HepG2 (cell line): ENCODE measurements at regions not wholly inside any gene's neighbourhood (a gene's known extent, or its start where the extent isn't known, plus 50 kb on each side); places are given as distances from the start of the nearest gene placed in this dataset.

Experiments used
- ATAC-seq: fragments of 200-7000 bp; cut with Tn5 transposase; 3 replicates; pipeline ENCODE4 v1.9.1; 2020; ENCODE audit warnings: mild to moderate bottlenecking, moderate library complexity
- BruUV-seq: library from RNA; stranded (reverse); fragments of 400-500 nt; replicated peaks from 2 replicates; lab custom pipeline; 2021; lab: Mats Ljungman, UMichigan
- CTCF ChIA-PET: fragments of 300-600 bp; formaldehyde crosslinking; extraction: SDS; loops from one replicate; lab custom pipeline; 2021; ENCODE audit warnings: low total read pairs, inconsistent platforms, low intra/inter-chr PET ratio; lab: Yijun Ruan, JAX
- POLR2A ChIA-PET: fragments of 350-600 bp; sonication (Branson Sonifier 250); formaldehyde crosslinking; loops from one replicate; lab custom pipeline; 2020; ENCODE audit warnings: antibody characterized with exemption, inconsistent platforms; lab: Yijun Ruan, JAX
- DNase-seq: peaks from one replicate; pipeline ENCODE4 v3.0.0-alpha.2; 2015; ENCODE audit warnings: low spot score
- FAIRE-seq: peaks from 3 replicates; lab custom pipeline; 2011; peaks lifted over from hg19 to GRCh38; lab: Jason Lieb, UNC
- H2AFZ ChIP-seq: one replicate; pipeline ENCODE4 v1.6.1; 2011; ENCODE audit warnings: low read length, inconsistent platforms
- H3K27ac ChIP-seq: fragments of 300-600 bp; 3 replicates; pipeline ENCODE4 v1.8.0; 2011; ENCODE audit warnings: mixed run types, mild to moderate bottlenecking, mixed read lengths, low read length, inconsistent platforms; ENCODE audit not compliant: insufficient read depth; ENCODE audit errors: extremely low read length
- H3K27me3 ChIP-seq, 2 experiments: fragments of 200-600 bp in 1 of 2; 2 replicates in 1 of 2; 3 replicates in 1 of 2; pipeline versions ENCODE4 v1.6.0 to v1.8.0; 2011; ENCODE audit warnings: low read length in 2 of 2, mild to moderate bottlenecking in 2 of 2, moderate library complexity in 2 of 2, inconsistent platforms in 1 of 2; ENCODE audit not compliant: insufficient read depth in 2 of 2, control insufficient read depth in 1 of 2
- H3K36me3 ChIP-seq, 2 experiments: fragments of 200-600 bp in 1 of 2; replicated peaks in 1 of 2; 2 replicates in 1 of 2; 3 replicates in 1 of 2; pipeline versions ENCODE4 v1.5.1 to v1.8.0; 2011; ENCODE audit warnings: low read length in 2 of 2, inconsistent platforms in 1 of 2; ENCODE audit not compliant: insufficient read depth in 2 of 2, control insufficient read depth in 1 of 2
- H3K4me1 ChIP-seq: 2 replicates; pipeline ENCODE4 v1.5.1; 2012; ENCODE audit warnings: low read length, inconsistent platforms; ENCODE audit not compliant: insufficient read depth
- H3K4me2 ChIP-seq: 2 replicates; pipeline ENCODE4 v1.6.0; 2011; ENCODE audit warnings: low read depth, low read length, inconsistent platforms
- H3K4me3 ChIP-seq, 3 experiments: fragments of 200-600 bp in 1 of 3; sonication (generic), shearing (Covaris generic) in 1 of 3; replicated peaks in 1 of 3; 2 replicates each; pipeline ENCODE4 v1.5.1; 2011 to 2016; ENCODE audit warnings: low read length in 3 of 3, inconsistent platforms in 2 of 3, low read depth in 2 of 3, mild to moderate bottlenecking in 2 of 3, control low read depth in 1 of 3, mixed read lengths in 1 of 3; ENCODE audit not compliant: insufficient read depth in 1 of 3
- H3K79me2 ChIP-seq: one replicate; pipeline ENCODE4 v1.6.1; 2011; ENCODE audit warnings: low read length, inconsistent platforms; ENCODE audit not compliant: insufficient read depth
- H3K9ac ChIP-seq: 2 replicates; pipeline ENCODE4 v1.6.0; 2011; ENCODE audit warnings: mild to moderate bottlenecking, low read depth, low read length, inconsistent platforms; ENCODE audit not compliant: insufficient read depth
- H3K9me3 ChIP-seq: 2 replicates; pipeline ENCODE4 v1.5.1; 2012; ENCODE audit warnings: mild to moderate bottlenecking, low read length
- H4K20me1 ChIP-seq: 2 replicates; pipeline ENCODE4 v1.6.0; 2011; ENCODE audit warnings: inconsistent platforms, mild to moderate bottlenecking, low read length, moderate library complexity; ENCODE audit not compliant: insufficient read depth
- ARID2 ChIP-seq: sonication (generic); formaldehyde crosslinking; IDR thresholded peaks from 2 replicates; pipeline ENCODE4 v1.8.1; 2022; ENCODE audit warnings: mild to moderate bottlenecking, missing genetic modification reagents, borderline replicate concordance
- EEA1 ChIP-seq: sonication (generic); formaldehyde crosslinking; IDR thresholded peaks from 2 replicates; pipeline ENCODE4 v1.5.1; 2020; ENCODE audit warnings: mild to moderate bottlenecking, missing genetic modification reagents, borderline replicate concordance
- ESRRA ChIP-seq: sonication (generic); formaldehyde crosslinking; IDR thresholded peaks from 2 replicates; pipeline ENCODE4 v1.5.1; 2020; ENCODE audit warnings: mild to moderate bottlenecking, low read depth, missing genetic modification reagents
- JUNB ChIP-seq: sonication (generic); formaldehyde crosslinking; IDR thresholded peaks from 2 replicates; pipeline ENCODE4 v1.8.0; 2022; ENCODE audit warnings: missing genetic modification reagents, mild to moderate bottlenecking, borderline replicate concordance
- MAFG ChIP-seq: sonication (generic); formaldehyde crosslinking; IDR thresholded peaks from 2 replicates; pipeline ENCODE4 v1.5.1; 2020; ENCODE audit warnings: mild to moderate bottlenecking, missing genetic modification reagents
- NFATC3 ChIP-seq: sonication (generic); formaldehyde crosslinking; IDR thresholded peaks from 2 replicates; pipeline ENCODE4 v1.5.1; 2020; ENCODE audit warnings: mild to moderate bottlenecking, missing genetic modification reagents
- PAX8 ChIP-seq: sonication (generic); formaldehyde crosslinking; IDR thresholded peaks from 2 replicates; pipeline ENCODE4 v1.8.0; 2022; ENCODE audit warnings: mild to moderate bottlenecking, missing genetic modification reagents, borderline replicate concordance
- SAP130 ChIP-seq: IDR thresholded peaks from 2 replicates; pipeline ENCODE4 v1.6.1; 2016; ENCODE audit warnings: low read depth
- SP4 ChIP-seq: sonication (generic); formaldehyde crosslinking; IDR thresholded peaks from 2 replicates; pipeline ENCODE4 v1.8.1; 2023; ENCODE audit warnings: mild to moderate bottlenecking, missing genetic modification reagents
- TARDBP ChIP-seq: sonication (generic); formaldehyde crosslinking; IDR thresholded peaks from 2 replicates; pipeline ENCODE4 v1.8.0; 2022; ENCODE audit warnings: mild to moderate bottlenecking, missing genetic modification reagents
- ZFP82 ChIP-seq: sonication (generic); formaldehyde crosslinking; IDR thresholded peaks from 2 replicates; pipeline ENCODE4 v1.5.1; 2020; ENCODE audit warnings: mild to moderate bottlenecking, missing genetic modification reagents, borderline replicate concordance
- ZNF205 ChIP-seq: IDR thresholded peaks from 2 replicates; pipeline ENCODE4 v1.6.1; 2018; ENCODE audit warnings: missing biosample characterization, missing genetic modification reagents
- ZNF720 ChIP-seq: sonication (generic); formaldehyde crosslinking; IDR thresholded peaks from 2 replicates; pipeline ENCODE4 v1.4.0; 2020; ENCODE audit warnings: missing genetic modification reagents
- WGBS: methylation state at CpG from one replicate; pipeline ENCODE4 v1.1.6; 2017; ENCODE audit warnings: low lambda C conversion rate; 5-methylcytosine and 5-hydroxymethylcytosine counted together
- in situ Hi-C: cut with HindIII; loops from 2 replicates; pipeline ENCODE4 v1.10.0; 2017; ENCODE audit warnings: low pct_unique_long_range_greater_than_20kb; ENCODE audit not compliant: extremely low pct_ligation_motif_present
- intact Hi-C: fragments of 100-400 bp; cut with micrococcal nuclease; formaldehyde crosslinking; loops from one replicate; pipeline ENCODE4 v1.10.0; 2022; ENCODE audit not compliant: unreplicated experiment
- TF ChIP-seq, protein P1 (sequence below): sonication (generic); IDR thresholded peaks from 2 replicates; pipeline ENCODE4 v1.6.1; 2016; ENCODE audit warnings: low read depth, borderline replicate concordance
- TF ChIP-seq, protein P2 (sequence below), 2 experiments: fragments of 450-650 bp in 1 of 2; sonication (generic) in 1 of 2; formaldehyde crosslinking; IDR thresholded peaks; 2 replicates each; pipeline versions ENCODE4 v1.5.0 to v1.8.0; 2020 to 2022; ENCODE audit warnings: mild to moderate bottlenecking in 1 of 2, missing genetic modification reagents in 1 of 2
- TF ChIP-seq, protein P3 (sequence below): sonication (generic); formaldehyde crosslinking; IDR thresholded peaks from 2 replicates; pipeline ENCODE4 v1.4.0; 2020; ENCODE audit warnings: missing genetic modification reagents, mild to moderate bottlenecking, borderline replicate concordance
- TF ChIP-seq, protein P4 (sequence below): sonication (generic); formaldehyde crosslinking; IDR thresholded peaks from 2 replicates; pipeline ENCODE4 v1.8.0; 2022; ENCODE audit warnings: mild to moderate bottlenecking, missing genetic modification reagents, moderate library complexity

DNA sequence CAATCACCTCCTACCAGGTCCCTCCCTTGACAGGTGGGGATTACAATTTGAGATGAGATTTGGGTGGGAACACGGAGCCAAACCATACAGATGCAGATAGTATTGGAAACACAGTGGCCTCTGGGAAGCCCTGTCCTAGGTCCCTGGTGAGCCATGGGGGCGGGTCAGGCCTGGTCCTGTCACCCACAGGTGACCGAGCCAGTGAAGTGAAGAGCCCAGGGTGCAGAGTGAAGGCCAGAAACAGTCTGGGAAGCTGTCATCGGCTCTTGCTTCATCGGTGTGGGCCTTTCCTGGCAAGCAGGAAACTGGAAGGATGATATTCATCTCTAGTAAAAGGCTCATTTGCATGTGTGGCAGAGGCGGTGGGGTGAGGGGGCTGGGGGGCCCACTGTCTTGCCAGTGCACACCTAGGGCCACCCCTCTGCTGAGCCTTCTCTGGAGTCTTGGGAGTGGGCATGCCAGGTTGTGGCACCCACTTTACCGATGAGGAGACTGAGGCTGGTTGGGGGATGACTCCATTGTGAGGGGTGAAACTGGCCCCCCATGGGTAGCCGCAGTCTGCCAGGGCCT, 290.6 kb downstream of the NDUFA10 start:
- no peaks in the 10 kb centered on the region for H3K79me2 ChIP-seq
- in situ Hi-C loops = no loop called here
- intact Hi-C loops = no loop called here
- no peaks in the 10 kb centered on the region for H3K9me3 ChIP-seq
- DNase-seq (no peak), ATAC-seq (no peak), FAIRE-seq (no peak)
- H3K4me2 ChIP-seq = no peak overlapping the region
- BruUV-seq = no TSS peak
- no peaks in the 10 kb centered on the region for H3K36me3 ChIP-seq
- peaks cover 16 to 38% of the 10 kb centered on the region in 2 experiments for H3K27me3 ChIP-seq
- no peak overlapping the region for H3K9ac ChIP-seq
- H3K4me3 ChIP-seq = no peak overlapping the region
- ChIA-PET POLR2A (no interaction called here), CTCF (no interaction called here)
- no peak overlapping the region for H3K27ac ChIP-seq
- no peaks in the 10 kb centered on the region; the same call in 1 of the 2 replicates for H4K20me1 ChIP-seq
- no peaks in the 10 kb centered on the region for H3K4me1 ChIP-seq
- 47% methylated on average over 7 of the region's 8 CpGs for WGBS
- H2AFZ ChIP-seq = no peak overlapping the region
- TF ChIP-seq SP4 (CRISPR knock-in tag) (no peak), EEA1 (CRISPR knock-in tag) (no peak), ZNF720 (CRISPR knock-in tag) (no peak), JUNB (CRISPR knock-in tag) (no peak), PAX8 (CRISPR knock-in tag) (no peak), TARDBP (CRISPR knock-in tag) (no peak), ESRRA (CRISPR knock-in tag) (no peak), ZFP82 (CRISPR knock-in tag) (no peak), ZNF205 (CRISPR knock-in tag) (no peak), NFATC3 (no peak), MAFG (CRISPR knock-in tag) (no peak), ARID2 (no peak), SAP130 (CRISPR knock-in tag) (no peak)
- TF ChIP-seq, protein P1, sequence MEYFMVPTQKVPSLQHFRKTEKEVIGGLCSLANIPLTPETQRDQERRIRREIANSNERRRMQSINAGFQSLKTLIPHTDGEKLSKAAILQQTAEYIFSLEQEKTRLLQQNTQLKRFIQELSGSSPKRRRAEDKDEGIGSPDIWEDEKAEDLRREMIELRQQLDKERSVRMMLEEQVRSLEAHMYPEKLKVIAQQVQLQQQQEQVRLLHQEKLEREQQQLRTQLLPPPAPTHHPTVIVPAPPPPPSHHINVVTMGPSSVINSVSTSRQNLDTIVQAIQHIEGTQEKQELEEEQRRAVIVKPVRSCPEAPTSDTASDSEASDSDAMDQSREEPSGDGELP = no peak
- TF ChIP-seq, protein P2, sequence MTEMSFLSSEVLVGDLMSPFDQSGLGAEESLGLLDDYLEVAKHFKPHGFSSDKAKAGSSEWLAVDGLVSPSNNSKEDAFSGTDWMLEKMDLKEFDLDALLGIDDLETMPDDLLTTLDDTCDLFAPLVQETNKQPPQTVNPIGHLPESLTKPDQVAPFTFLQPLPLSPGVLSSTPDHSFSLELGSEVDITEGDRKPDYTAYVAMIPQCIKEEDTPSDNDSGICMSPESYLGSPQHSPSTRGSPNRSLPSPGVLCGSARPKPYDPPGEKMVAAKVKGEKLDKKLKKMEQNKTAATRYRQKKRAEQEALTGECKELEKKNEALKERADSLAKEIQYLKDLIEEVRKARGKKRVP (CRISPR knock-in tag; IDR thresholded peaks at IDR 0.05) = no peak
- TF ChIP-seq, protein P3, sequence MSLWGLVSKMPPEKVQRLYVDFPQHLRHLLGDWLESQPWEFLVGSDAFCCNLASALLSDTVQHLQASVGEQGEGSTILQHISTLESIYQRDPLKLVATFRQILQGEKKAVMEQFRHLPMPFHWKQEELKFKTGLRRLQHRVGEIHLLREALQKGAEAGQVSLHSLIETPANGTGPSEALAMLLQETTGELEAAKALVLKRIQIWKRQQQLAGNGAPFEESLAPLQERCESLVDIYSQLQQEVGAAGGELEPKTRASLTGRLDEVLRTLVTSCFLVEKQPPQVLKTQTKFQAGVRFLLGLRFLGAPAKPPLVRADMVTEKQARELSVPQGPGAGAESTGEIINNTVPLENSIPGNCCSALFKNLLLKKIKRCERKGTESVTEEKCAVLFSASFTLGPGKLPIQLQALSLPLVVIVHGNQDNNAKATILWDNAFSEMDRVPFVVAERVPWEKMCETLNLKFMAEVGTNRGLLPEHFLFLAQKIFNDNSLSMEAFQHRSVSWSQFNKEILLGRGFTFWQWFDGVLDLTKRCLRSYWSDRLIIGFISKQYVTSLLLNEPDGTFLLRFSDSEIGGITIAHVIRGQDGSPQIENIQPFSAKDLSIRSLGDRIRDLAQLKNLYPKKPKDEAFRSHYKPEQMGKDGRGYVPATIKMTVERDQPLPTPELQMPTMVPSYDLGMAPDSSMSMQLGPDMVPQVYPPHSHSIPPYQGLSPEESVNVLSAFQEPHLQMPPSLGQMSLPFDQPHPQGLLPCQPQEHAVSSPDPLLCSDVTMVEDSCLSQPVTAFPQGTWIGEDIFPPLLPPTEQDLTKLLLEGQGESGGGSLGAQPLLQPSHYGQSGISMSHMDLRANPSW (CRISPR knock-in tag) = no peak
- TF ChIP-seq, protein P4, sequence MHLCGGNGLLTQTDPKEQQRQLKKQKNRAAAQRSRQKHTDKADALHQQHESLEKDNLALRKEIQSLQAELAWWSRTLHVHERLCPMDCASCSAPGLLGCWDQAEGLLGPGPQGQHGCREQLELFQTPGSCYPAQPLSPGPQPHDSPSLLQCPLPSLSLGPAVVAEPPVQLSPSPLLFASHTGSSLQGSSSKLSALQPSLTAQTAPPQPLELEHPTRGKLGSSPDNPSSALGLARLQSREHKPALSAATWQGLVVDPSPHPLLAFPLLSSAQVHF (CRISPR knock-in tag) = no peak
